GM12873 (cell line): ENCODE measurements at regions not wholly inside any gene's neighbourhood (a gene's known extent, or its start where the extent isn't known, plus 50 kb on each side); places are given as distances from the start of the nearest gene placed in this dataset.

Experiments used
- TF ChIP-seq, protein P1 (sequence below): IDR thresholded peaks from 2 replicates; pipeline ENCODE4 v1.5.1; 2012; ENCODE audit warnings: low read depth, mild to moderate bottlenecking, moderate library complexity, low read length, control low read depth; ENCODE audit not compliant: insufficient read depth; ENCODE audit errors: missing control alignments

DNA sequence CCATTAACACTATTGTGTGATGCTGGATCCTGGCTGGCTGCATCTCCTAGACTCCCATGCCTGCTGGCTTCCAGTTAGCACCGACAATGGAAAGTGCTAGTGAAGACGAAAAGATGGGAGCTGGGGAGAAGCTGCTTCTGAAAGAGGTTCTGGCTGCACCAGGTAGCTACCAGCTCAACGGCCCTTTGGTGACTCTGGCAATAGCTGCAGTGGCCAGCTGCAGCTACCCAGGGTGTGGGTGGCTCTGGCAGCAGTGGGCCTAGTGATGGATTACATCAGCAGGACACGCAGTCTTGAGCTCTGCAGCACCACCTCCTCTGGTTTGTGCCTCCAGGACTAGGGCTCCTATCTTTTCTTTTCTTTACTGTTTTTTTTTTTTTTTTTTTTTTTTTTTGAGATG is 662.6 kb downstream of the MATN1 start:
- TF ChIP-seq, protein P1, sequence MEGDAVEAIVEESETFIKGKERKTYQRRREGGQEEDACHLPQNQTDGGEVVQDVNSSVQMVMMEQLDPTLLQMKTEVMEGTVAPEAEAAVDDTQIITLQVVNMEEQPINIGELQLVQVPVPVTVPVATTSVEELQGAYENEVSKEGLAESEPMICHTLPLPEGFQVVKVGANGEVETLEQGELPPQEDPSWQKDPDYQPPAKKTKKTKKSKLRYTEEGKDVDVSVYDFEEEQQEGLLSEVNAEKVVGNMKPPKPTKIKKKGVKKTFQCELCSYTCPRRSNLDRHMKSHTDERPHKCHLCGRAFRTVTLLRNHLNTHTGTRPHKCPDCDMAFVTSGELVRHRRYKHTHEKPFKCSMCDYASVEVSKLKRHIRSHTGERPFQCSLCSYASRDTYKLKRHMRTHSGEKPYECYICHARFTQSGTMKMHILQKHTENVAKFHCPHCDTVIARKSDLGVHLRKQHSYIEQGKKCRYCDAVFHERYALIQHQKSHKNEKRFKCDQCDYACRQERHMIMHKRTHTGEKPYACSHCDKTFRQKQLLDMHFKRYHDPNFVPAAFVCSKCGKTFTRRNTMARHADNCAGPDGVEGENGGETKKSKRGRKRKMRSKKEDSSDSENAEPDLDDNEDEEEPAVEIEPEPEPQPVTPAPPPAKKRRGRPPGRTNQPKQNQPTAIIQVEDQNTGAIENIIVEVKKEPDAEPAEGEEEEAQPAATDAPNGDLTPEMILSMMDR = no peak

DNA sequence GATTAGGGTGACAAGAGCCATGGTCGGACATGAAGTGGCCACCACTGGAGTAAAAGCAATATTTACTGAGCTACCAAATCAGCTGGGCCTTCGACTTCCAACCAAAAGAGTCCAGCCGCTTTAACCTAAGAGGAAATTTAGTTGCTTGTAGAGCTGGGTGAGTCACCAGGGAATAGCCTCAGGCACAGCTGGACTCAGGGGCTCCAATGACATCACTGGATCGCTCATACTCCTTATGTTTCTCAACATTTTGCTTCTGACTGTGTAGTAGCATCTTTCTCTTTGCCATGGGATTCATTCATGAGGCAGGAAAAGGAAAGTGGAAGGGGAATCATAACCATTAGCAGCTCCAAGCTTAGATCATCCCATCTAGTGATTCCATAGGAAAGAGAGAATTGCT is 664.4 kb downstream of the MATN1 start:
- TF ChIP-seq, protein P1 = no peak

DNA sequence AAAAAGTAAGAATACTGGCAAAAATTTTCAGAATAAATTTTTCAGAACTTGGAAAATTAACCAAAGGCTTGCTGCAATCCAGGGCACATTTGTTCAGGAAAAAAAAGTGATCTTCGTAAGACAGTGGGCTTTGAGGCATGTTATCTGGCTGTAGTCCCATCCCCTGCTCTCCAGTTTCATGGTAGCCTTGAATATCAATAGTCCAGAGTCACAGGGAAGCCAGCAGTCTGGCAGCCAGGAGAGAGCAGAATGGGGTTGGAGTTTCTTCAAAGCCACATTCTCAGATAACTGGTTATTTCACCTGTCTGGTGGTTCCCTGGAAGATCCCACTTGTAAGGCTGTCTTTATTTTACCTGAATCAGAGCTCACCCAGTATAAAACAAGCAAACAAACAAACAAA is 669.3 kb downstream of the MATN1 start:
- TF ChIP-seq, protein P1 = no peak

GRCh38 chr1:30052178-30052577 is 671.2 kb downstream of the MATN1 start:
- TF ChIP-seq, protein P1 = no peak

DNA sequence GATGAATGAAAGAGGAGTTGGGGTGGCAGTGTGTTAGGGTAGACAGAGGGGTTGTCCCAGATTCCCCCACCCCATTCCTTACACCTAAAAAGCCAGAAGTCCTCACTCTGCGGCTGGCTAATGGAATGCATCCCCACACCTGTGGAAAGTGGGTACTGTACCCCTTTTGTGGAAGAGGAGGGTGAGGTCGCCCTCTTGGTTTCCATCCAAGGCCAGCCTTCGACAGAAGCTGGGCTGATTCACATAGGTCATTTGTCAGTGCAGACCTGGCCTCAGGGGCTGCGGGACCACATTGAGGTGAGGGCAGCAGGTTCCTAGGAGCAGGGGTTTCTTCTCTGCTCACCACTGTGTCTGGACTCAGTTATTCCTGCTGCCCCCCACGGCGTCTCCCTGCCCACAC is 671.6 kb downstream of the MATN1 start:
- TF ChIP-seq, protein P1 = no peak

DNA sequence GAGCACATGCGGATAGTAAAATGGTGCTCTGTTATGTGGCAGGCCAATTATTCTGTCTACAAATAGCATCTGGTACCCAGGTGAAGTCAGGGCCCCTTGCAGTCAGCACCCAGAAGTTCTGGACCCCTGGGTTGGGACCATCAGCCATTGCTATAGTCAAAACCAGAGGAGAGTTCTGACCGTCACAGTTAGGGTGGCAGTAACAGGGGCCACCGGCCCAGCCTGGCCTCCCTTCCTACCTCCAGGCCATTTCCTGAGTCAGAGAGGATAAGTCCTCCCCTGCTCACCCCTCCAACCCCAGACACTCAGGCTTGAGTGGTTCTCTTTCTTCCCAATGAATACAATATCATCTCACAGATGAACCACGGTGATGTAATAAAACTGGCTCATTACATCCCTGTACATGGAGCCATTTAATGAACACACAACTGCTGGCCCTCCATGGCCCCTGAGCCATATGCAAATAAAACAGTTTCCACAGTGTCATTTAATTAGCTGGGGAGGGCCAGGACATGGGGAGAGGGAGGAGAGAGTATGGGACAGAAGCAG is 673.6 kb downstream of the MATN1 start:
- TF ChIP-seq, protein P1 = no peak

DNA sequence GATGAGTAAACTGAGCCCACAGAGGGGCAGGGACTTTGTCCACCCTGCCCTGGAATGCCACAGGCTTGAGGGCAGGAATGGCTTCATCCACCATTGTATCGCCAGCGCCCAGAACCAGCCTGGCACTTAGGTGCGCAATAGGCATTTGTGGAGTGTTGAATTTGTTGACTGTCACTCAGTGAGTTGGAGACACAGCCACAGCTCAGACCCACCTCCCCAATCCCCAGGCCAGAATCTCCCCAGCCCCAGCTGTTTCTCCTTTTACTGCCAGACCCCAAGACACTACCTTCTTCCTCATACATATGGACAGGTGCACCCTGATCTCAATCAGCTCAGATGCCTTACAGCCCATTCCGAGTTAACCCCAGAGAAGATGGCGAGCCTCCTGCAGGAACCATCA is 674.5 kb downstream of the MATN1 start:
- TF ChIP-seq, protein P1 = no peak
